Right ventricle myocardium inferior (tissue), 1 donor: ENCODE measurements at regions not wholly inside any gene's neighbourhood (a gene's known extent, or its start where the extent isn't known, plus 50 kb on each side); places are given as distances from the start of the nearest gene placed in this dataset.
"Not testable (repeated sequence)": the region's sequence is repeated elsewhere in the genome, so short reads cannot be mapped to it uniquely, and the experiment has no call there.

Source experiments
- ATAC-seq: fragments of 200-7000 bp; cut with Tn5 transposase; one replicate; pipeline ENCODE4 v1.9.1; 2020; ENCODE audit warnings: mild to moderate bottlenecking, moderate library complexity
- DNase-seq: peaks from one replicate; pipeline ENCODE4 v3.0.0; 2021; ENCODE audit errors: missing footprints
- intact Hi-C: fragments of 100-400 bp; cut with DNase I; formaldehyde crosslinking; loops from one replicate; pipeline ENCODE4 v1.11.0; 2022
- donor health status: DM: no; HTN: yes; CAD: no; lungs with severe emphysema.

DNA sequence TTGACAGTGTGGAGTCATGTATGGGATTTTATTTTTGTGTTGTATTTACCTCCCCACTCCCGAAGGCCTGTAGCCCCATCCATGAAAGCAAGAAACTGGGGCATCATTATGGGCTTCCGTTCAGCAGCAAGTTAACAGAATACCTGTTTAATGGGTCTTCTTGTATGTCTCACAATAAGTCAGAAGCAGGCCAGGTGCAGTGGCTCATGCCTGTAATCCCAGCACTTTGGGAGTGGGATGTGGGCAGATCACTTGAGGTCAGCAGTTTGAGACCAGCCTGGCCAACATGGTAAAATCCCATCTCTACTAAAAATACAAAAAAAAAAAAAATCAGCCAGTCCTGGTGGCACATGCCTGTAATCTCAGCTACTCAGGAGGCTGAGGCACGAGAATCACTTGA, 239.7 kb downstream of the SMAD2 start:
- ATAC-seq, intact Hi-C loops, DNase-seq: not testable (repeated sequence)

DNA sequence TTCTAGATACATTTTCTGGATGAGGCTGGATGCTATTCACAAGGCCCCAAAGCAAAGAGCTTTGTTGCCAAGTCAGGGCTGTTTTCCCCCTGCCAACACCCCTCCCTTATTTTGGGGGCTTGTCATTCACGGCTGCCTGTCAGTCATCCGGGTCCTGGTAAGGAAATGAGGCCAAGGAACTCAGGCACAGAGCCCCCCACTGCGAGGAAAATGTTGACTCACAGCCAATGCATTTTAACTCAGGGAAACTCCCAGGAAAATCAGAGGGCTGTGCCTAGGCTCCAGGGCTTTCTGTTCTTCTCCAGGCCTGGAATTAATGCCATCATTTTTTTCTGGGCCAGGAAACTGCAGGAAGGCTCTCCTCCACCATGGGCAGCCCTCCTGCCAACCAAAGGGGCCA, 241.1 kb downstream of the SMAD2 start:
- ATAC-seq (no peak), DNase-seq (no peak)
- intact Hi-C loops = no loop called here

DNA sequence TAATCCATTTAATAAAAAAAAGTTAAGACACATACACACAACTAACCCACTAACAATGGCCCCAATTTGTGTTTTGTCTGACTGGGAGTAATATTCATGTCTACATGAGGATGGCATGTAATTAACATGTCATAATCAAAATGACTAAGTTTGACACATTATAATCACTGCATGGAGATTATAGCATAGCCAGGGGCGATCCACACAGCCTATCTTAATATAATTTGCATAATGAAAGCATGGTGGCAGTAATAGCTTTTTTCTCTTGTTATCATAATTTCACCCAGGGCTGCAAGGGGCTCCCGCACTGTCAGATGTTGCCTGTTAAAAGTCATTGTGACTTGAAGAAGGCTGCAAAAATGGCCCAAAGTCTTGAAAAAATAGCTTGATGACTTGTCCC, 243.7 kb downstream of the SMAD2 start:
- DNase-seq (no peak), ATAC-seq (no peak)
- intact Hi-C loops = no loop called here

DNA sequence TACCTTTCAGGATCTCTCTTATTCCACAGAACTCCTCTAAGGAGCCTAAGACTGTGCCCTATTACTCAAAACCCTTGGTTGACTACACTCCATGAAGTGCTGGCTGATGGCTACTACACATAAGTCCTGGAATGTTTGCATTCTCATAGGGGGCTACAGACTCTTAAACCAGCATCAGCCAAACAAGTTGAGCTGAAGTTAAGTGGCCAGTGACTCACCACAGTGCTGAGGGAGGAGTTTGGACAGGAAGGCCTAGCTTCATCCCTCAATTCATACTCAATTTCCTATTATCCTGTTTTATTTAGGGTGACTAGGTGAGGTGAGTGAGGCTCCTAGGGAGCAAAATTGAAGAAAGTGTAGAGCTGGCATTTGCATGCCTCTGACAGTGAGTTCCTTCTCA, 246.7 kb downstream of the SMAD2 start:
- intact Hi-C loops = no loop called here
- ATAC-seq = no peak

DNA sequence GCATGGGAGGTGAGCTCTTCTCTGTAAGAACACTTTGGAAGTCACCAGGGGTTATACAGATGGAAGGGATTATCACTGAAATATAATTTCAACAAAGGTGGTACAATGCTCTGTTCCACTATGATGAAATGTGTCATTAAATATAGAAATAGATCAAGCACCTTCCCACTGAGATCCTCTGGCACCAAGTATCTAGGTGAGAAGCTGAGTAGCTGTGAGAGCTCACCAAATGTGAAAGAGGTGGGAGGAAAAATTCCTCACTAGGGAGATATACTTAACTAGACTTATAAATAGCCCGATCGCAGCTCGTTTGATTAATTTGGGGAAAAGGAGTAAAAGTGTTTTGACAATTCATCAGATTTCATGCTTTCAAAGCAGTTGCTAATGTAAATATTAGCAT, 247.6 kb downstream of the SMAD2 start:
- intact Hi-C loops = no loop called here
- no peak for ATAC-seq
- no peak for DNase-seq

More for the DNA sequence above, 246.7 kb downstream of the SMAD2 start:
- no peak for DNase-seq

DNA sequence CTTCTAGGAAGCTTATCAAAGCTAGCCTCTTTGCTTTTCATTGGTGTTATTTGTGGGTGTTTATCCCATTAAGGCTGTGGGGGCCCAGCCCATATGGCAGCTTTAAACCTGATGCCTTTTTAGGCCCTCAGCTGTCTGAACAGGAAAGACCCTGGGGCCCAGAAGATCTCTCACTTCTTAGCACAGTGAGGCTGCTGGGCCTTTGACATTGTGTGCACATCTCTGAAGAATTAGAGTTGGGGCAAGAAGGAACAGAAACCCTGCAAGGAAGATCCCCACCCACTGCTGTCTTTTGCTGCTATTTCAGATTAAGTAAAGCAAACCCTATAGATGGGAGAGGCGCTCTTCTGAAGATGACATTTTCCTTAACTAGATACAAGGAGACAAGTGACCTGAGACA, 250.0 kb downstream of the SMAD2 start:
- intact Hi-C loops = no loop called here
- DNase-seq = no peak
- no peak for ATAC-seq

DNA sequence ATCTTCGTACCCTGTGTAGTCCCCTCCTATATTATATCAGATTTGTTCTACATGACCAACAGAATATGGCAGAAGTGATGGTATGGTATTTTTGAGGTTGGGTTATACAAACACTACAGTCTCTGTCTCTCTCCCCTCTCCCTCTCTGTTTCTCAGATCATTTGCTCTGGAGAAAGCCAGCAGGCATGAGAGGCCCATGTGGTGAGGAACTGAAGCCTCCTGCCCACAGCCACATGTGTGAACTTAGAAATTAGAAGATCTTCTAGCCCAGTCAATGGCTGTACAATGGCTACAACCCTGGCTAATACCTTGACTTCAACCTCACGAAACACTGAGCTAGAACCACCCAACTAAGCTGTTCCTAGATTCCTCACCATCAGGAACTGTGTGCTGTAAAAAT, 250.6 kb downstream of the SMAD2 start:
- intact Hi-C loops = no loop called here
- ATAC-seq = no peak
- DNase-seq = no peak

DNA sequence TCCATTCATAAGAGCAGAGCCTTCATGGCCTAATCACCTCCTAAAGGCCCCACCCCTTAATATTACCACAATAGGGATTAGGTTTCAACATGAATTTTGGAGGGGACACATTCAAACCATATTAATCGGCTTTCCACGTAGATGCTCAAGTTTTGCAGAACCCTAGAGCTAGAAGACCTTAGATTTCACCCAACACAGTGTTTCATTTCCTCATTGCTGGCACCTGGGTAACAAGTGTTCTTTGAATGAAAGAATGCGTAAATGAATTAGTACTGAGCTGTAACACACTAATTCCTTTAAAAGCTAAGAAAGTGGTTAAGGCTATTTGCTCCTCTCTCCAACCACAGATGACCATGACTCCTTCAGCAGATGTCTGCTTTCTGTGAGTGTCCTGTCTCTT, 252.5 kb downstream of the SMAD2 start:
- DNase-seq = no peak
- intact Hi-C loops = no loop called here
- ATAC-seq = no peak

DNA sequence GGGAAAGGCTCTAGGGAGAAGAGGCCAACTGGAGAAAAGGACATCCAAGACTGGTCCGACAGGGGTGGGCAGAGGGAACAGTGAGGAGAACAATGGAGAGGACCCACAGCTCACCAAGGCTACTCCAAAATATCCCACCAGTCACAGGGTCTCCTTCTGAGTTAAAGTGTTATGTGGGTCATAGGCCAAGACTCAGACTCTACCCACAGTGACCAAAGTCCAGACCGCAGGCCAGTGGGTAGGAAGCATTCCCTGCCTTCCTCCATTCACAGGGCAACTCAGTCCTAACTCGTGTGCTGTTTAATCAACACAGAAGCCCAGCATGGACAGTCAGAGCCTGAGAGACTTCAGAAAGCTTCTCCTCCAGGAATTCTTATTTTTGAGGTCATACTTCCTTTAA, 260.6 kb downstream of the SMAD2 start:
- ATAC-seq (no peak), DNase-seq (no peak)
- intact Hi-C loops = no loop called here

DNA sequence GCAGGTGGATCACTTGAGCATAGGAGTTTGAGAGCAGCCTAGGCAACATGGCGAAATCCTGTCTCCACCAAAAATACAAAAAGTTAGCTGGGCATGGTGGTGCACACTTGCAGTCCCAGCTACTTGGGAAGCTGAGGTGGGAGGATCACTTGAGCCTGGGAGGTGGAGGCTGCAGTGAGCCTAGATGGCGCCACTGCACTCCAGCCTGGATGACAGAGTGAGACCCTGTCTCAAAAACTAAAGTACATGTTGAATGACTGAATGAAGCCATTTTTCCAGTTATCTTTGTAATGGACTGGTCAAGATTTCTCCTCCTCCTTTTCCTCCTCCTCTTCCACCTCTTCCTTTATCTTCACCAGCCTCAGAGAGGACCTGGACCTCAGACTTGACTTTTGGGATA, 272.0 kb downstream of the SMAD2 start:
- DNase-seq (no peak), ATAC-seq (no peak)
- intact Hi-C loops = no loop called here

DNA sequence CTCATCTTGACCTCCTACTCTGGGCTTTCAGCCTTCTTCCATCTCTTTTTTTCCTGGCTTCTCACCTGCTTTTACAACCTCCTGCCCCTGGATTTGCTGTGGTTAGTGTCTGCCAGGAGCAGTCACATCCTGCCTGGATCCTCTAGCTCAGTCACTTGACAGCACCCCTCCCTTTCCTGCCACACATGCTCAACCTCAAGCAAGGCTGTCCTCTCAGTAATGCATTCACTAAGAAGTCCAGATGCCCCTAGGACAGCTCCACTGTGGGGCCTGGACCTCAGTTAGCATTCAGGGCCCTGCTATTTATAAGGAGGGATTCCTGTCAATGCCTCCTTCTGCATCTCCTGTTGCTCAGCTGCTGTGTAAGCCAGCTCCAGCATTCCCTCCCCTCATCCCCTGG, 275.5 kb downstream of the SMAD2 start:
- DNase-seq (no peak), ATAC-seq (no peak)
- intact Hi-C loops = no loop called here

DNA sequence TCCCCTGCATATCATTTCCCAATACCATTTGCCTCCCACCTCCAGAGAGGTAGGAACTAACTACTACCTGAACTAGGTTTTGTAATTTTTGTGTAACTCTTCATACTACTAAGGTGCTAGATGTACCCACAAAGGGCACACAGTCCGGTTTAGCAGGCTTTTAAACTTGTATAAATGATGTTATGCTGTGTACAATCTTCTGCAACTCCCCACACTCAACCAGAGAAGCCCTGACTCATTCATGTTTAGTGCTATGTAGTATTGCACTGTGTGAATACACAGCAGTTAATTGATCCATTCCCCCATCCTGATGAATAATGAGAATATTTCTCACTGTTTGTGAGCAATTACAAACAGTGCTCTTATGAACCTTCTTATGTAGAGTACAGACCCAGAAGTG, 285.6 kb downstream of the SMAD2 start:
- ATAC-seq (no peak), DNase-seq (no peak)
- intact Hi-C loops = no loop called here

DNA sequence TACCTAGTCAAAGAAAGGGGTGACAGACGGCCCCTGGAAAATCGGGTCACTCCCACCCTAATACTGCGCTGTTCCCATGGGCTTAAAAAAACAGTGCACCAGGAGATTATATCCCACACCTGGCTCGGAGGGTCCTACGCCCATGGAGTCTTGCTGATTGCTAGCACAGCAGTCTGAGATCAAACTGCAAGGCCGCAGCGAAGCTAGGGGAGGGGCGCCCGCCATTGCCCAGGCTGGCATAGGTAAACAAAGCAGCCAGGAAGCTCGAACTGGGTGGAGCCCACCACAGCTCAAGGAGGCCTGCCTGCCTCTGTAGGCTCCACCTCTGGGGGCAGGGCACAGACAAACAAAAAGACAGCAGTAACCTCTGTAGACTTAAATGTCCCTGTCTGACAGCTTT, 292.9 kb downstream of the SMAD2 start:
- ATAC-seq, DNase-seq, intact Hi-C loops: not testable (repeated sequence)

DNA sequence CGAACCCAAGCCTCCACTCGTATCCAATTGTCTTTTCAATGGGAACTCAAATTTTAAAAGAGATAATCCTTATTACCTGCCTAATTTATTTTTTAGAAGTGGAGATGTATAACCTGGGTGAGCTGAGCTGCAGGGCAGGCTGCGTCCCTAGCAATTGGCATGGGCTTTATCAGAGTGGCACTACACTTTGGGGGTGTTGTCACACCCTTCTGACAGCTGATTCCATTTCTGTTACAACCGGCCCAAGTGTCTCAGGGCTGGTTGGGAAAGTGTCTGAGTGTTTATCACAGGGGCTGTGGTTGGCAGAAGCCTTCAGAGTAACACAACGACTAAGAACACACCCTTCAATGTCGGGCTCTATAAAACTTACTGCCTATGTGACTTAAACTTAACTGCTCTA, 295.0 kb downstream of the SMAD2 start:
- DNase-seq (no peak), ATAC-seq (no peak)
- intact Hi-C loops = no loop called here

DNA sequence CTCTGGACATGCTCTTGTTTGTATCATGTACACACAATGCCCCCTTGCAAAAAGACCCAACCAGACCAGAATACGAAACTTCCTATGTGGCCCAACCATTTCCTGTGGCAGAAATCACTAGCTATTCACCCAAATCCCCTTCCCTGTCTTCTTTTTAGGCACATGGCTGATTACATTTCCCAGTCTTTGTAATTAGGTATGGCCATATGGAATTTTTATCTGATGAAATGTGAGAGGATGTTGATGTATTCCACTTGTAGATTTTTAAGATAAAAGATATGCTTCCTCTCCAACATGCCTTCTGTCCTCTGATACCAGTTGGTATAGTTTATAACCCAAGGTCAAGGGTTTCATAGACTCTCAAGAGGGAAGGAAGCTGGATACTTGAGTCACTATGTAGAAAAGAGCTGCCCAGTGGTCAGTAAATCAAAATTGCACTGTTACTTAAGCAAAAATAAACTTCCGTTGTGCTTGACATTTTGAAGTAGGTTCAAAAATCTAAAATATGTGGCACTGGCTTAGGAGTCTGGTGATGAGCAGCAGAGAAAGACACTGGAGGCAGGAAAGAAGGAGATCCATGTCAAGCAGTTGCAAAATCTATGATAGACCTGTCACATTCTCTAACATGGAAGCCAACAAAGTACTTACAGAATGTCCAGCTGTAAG, 297.4 kb downstream of the SMAD2 start:
- ATAC-seq (no peak), DNase-seq (no peak)
- intact Hi-C loops = no loop called here

DNA sequence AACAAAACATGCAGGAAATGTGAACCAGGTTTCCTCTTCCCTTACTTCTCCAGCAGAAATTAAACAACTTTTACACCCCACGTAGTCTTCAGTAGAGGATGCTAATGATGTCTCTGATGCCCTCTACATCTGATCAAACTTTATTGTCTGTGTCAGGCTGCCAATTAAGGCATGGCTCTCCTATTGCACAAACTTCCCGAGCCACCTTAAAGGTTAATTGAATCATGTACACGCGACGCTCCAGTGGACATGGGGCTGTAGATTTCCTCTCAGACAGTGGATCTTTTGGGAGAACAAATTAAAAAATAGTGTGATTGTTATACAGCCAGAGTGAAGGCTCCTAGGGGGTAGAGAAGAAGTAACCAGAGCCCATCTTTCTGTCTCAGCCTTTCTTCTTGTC, 301.6 kb downstream of the SMAD2 start:
- ATAC-seq = no peak

DNA sequence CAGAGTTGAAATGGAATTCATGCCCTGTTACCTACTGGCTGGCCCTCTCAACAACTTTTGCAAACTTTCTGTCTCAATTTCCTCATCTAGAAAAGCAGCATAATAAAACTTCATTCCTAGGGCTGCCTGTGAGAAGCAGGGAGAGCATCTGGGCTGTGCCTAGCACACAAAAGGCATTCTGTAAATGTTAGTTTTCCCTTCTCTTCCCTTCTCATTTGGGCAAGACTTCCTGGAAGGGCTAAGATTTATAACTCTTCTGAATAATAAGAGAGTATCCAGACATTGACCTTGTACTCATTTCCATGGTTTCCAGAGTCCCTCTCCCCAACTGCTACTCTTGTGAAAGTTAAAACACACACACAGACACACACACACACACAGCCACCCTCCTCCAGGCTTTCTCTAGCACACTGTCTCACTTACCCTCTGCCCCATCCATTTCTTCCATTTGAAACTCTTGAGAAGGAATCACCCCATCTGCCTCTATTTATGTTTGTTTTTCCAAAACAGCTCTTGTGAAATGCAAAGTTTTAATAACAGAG, 302.1 kb downstream of the SMAD2 start:
- DNase-seq = no peak
- intact Hi-C loops = no loop called here
- no peak for ATAC-seq

More for the DNA sequence above, 301.6 kb downstream of the SMAD2 start:
- DNase-seq = no peak
- intact Hi-C loops = no loop called here

DNA sequence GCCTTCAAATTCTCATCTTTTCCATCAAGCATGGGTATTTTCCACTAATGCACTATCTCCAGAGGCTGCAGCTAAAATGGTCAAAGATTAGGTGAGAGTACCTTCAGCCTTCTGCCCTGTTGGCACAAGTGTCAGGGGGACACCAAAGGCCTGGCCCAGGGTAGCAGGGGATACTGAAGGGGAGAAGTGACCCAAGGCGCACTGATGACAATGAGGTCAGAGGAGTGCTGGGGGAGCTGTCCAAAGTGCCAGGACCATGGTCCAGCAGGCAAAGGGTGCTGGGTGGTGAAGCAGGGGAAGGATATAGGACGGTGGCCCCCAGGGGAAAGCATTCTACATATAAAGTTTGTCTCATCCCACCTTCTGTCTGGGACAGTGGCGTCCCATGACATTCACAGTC, 303.4 kb downstream of the SMAD2 start:
- ATAC-seq (no peak), DNase-seq (no peak)
- intact Hi-C loops = no loop called here

DNA sequence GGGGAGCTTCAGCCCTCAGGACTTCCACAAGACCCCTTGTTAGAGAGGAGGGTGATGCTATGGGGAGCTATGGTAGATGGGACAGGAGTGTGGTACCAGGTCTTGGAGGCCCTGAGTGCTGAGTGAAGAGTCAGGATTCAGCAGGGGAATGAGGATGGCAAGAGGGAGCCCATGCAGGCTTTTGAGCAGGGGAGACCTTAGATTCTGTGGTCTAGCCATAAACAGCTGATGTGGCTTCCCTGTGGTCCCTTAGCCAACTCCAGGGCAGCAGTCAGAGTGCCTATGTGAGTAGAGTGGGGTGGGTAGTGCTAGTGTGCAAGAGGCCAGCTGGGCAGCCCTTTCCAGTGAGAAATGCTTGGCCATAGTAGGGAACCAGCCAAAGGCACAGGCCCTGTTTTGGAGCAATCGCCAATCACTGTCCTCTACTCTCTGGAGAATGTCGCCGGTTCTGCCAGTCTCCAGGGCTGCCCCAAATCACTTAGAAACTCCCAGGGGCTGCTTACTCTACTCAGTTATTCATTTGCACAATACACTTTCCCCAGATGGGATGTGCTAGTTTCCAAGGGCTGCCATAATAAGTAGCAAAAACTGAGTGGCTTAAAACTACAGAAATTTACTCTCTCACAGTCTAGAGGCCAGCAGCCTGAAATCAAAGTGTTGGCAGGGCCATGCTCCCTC, 310.5 kb downstream of the SMAD2 start:
- no peak for DNase-seq
- no peak for ATAC-seq
- intact Hi-C loops = no loop called here

DNA sequence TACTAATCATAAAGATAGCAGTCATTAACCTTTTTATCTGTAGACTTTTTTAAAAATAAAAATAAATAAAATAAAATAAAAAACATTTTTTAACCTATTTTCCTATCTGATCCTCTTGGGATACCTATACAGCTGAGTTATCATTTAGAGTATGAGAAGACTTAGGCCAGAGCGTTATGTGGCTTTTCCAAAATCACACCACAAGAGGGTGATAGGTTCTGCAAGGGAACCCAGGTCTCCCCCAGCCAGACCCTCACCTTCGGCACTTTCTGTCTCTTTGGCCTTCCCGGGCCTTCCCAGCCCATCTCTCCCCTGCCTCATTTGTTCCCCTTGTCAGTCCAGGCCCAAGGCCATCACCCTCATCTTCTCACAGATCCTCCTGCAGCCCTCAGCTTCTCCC, 311.7 kb downstream of the SMAD2 start:
- intact Hi-C loops = no loop called here
- ATAC-seq = no peak
- no peak for DNase-seq

DNA sequence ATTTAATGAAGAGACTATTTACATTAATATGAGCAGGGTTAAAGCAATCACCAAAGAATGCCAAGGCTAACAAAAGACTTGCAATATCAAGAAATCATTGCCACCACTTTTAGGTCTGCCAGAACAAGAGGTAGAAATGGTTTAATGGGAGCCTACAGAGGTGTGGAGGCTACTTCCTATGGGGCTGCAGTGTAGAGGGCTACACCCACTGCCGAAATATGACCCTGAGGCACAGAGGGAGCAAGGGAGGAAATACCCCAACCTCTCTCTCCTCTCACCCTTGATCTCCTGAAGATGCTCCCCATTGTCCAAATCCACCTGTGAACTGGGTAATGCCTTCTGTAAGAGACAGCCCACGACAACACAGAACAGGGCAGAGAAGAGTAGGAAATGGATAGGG, 315.4 kb downstream of the SMAD2 start:
- ATAC-seq = no peak

More for the DNA sequence above, 315.4 kb downstream of the SMAD2 start:
- intact Hi-C loops = no loop called here
- DNase-seq = no peak
